GM18873 (cell line): ENCODE measurements at regions not wholly inside any gene's neighbourhood (a gene's known extent, or its start where the extent isn't known, plus 50 kb on each side); places are given as distances from the start of the nearest gene placed in this dataset.

Experiments
- ATAC-seq: cut with Tn5 transposase; IDR thresholded peaks from one replicate; pipeline ENCODE4 v1.9.1; 2021; ENCODE audit warnings: mild to moderate bottlenecking, moderate library complexity, moderate number of reproducible peaks; ENCODE audit not compliant: unreplicated experiment, low FRiP score

- no peak for ATAC-seq
Observed at GRCh38 chr1:83813576-83813975, 185.4 kb downstream of the TTLL7 start.

- ATAC-seq, result no peak
Observed at GRCh38 chr1:83810144-83810543, 188.8 kb downstream of the TTLL7 start.

GRCh38 chr1:83808536-83808935, 190.4 kb downstream of the TTLL7 start:
- ATAC-seq, result no peak

- ATAC-seq, result no peak
Observed at GRCh38 chr1:83807821-83808220, 191.1 kb downstream of the TTLL7 start.

GRCh38 chr1:83807231-83807630, 191.7 kb downstream of the TTLL7 start:
- no peak for ATAC-seq

GRCh38 chr1:83805921-83806320, 193.0 kb downstream of the TTLL7 start:
- ATAC-seq, result no peak

- no peak for ATAC-seq
Observed at GRCh38 chr1:83802460-83803152, 196.3 kb downstream of the TTLL7 start.

GRCh38 chr1:83802023-83802422, 196.9 kb downstream of the TTLL7 start:
- ATAC-seq, result no peak

- no peak for ATAC-seq
Observed at GRCh38 chr1:83800066-83800465, 198.9 kb downstream of the TTLL7 start.

GRCh38 chr1:83799594-83799993, 199.3 kb downstream of the TTLL7 start:
- no peak for ATAC-seq

- no peak for ATAC-seq
Observed at GRCh38 chr1:83798965-83799364, 200.0 kb downstream of the TTLL7 start.

GRCh38 chr1:83796409-83796808, 202.5 kb downstream of the TTLL7 start:
- no peak for ATAC-seq

- ATAC-seq, result peak; percentile 88
Observed at GRCh38 chr1:83794384-83794783, 204.5 kb downstream of the TTLL7 start.

GRCh38 chr1:83791821-83792437, 207.0 kb downstream of the TTLL7 start:
- ATAC-seq, result no peak

- ATAC-seq, result no peak
Observed at GRCh38 chr1:83790446-83790845, 208.5 kb downstream of the TTLL7 start.

- no peak for ATAC-seq
Observed at GRCh38 chr1:83787246-83787998, 211.5 kb downstream of the TTLL7 start.

GRCh38 chr1:83781667-83782066, 217.3 kb downstream of the TTLL7 start:
- no peak for ATAC-seq

- no peak for ATAC-seq
Observed at GRCh38 chr1:83779565-83779964, 219.4 kb downstream of the TTLL7 start.

GRCh38 chr1:83777758-83778101, 221.2 kb downstream of the TTLL7 start:
- no peak for ATAC-seq

GRCh38 chr1:83776913-83777757, 221.8 kb downstream of the TTLL7 start:
- no peak for ATAC-seq
